Spleen (tissue), 7 donors: ENCODE measurements at regions not wholly inside any gene's neighbourhood (a gene's known extent, or its start where the extent isn't known, plus 50 kb on each side); places are given as distances from the start of the nearest gene placed in this dataset.

ENCODE experiments used
- POLR2A ChIP-seq, 3 donors: fragments of 450-650 bp; IDR thresholded peaks; one replicate each; pipeline ENCODE4 v1.5.1; 2017; ENCODE audit warnings: antibody characterized with exemption in 3 of 3, mild to moderate bottlenecking in 1 of 3
- TF ChIP-seq, protein P1 (sequence below), 11 experiments: fragments of 200-600 bp in 7 of 11; fragments of 450-650 bp in 4 of 11; sonication (generic) in 4 of 11; IDR thresholded peaks in 8 of 11; conservative IDR thresholded peaks in 3 of 11; 1 replicate in 7 of 11; 2 replicates in 4 of 11; pipeline versions ENCODE4 v1.4.0 to v1.8.0; 2016 to 2021; ENCODE audit warnings: antibody characterized with exemption in 11 of 11, inconsistent platforms in 4 of 11, mild to moderate bottlenecking in 1 of 11
- donor health status: DM: no; HTN: no; CAD: no; lungs with moderate emphysema.
- donor health status: DM: no; HTN: no; CAD: no.
- donor health status: DM: no; HTN: no; CAD: no.

DNA sequence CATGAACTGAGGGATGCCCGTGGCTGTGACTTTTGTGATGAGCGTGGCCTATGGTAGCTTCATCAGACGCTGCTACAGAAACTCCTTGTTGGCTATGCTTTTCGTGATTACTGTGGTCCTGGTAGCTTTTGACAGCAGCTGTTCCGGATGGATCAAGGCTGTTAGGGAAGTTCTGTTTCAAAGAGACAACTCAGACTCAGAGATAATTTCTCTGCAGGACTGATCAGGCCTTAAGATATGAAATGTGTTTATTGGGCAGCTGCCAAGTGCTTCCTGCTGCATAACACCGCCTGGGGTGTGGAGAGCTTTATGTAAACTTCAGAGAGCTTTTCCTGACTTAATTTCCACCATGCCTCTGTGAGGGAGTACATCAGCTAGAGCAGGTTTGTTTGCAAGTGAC lies 243.8 kb downstream of the TSN start:
- TF ChIP-seq, protein P1, sequence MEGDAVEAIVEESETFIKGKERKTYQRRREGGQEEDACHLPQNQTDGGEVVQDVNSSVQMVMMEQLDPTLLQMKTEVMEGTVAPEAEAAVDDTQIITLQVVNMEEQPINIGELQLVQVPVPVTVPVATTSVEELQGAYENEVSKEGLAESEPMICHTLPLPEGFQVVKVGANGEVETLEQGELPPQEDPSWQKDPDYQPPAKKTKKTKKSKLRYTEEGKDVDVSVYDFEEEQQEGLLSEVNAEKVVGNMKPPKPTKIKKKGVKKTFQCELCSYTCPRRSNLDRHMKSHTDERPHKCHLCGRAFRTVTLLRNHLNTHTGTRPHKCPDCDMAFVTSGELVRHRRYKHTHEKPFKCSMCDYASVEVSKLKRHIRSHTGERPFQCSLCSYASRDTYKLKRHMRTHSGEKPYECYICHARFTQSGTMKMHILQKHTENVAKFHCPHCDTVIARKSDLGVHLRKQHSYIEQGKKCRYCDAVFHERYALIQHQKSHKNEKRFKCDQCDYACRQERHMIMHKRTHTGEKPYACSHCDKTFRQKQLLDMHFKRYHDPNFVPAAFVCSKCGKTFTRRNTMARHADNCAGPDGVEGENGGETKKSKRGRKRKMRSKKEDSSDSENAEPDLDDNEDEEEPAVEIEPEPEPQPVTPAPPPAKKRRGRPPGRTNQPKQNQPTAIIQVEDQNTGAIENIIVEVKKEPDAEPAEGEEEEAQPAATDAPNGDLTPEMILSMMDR (IDR thresholded peaks at IDR 0.05 in 8 of 11, conservative IDR thresholded peaks at IDR 0.05 in 3 of 11): no peak
- no peak for TF ChIP-seq POLR2A (IDR thresholded peaks at IDR 0.05)
